Mesothelial cell of epicardium (in vitro differentiated cells): ENCODE measurements at regions not wholly inside any gene's neighbourhood (a gene's known extent, or its start where the extent isn't known, plus 50 kb on each side); places are given as distances from the start of the nearest gene placed in this dataset.

Experiments used
- DNase-seq, 2 experiments: peaks; one replicate each; pipeline ENCODE4 v3.0.0; 2021; ENCODE audit warnings: low spot score in 2 of 2; ENCODE audit not compliant: unreplicated experiment in 2 of 2
- H3K27ac Mint-ChIP-seq: 2 replicates; pipeline ENCODE4 v1.8.0; 2021; ENCODE audit warnings: mixed read lengths
- H3K27me3 Mint-ChIP-seq: 2 replicates; pipeline ENCODE4 v1.8.0; 2021; ENCODE audit warnings: low read depth, mixed read lengths
- H3K36me3 Mint-ChIP-seq: 2 replicates; pipeline ENCODE4 v1.8.0; 2021; ENCODE audit warnings: mixed read lengths
- H3K4me1 Mint-ChIP-seq: 2 replicates; pipeline ENCODE4 v1.8.0; 2021; ENCODE audit warnings: mixed read lengths
- H3K4me3 Mint-ChIP-seq: 2 replicates; pipeline ENCODE4 v1.8.0; 2021; ENCODE audit warnings: mild to moderate bottlenecking, moderate library complexity, mixed read lengths
- H3K9me3 Mint-ChIP-seq: 2 replicates; pipeline ENCODE4 v1.8.0; 2021; ENCODE audit warnings: mixed read lengths
- CTCF ChIP-seq: fragments of 200-600 bp; sonication (generic); IDR thresholded peaks from one replicate; pipeline ENCODE4 v1.5.0; 2021; ENCODE audit warnings: antibody characterized with exemption; ENCODE audit not compliant: unreplicated experiment

- peaks cover 15% of the 10 kb centered on the region for H3K9me3 Mint-ChIP-seq
- DNase-seq = no peak
- no peaks in the 10 kb centered on the region for H3K36me3 Mint-ChIP-seq
- H3K4me1 Mint-ChIP-seq = peaks cover 7% of the 10 kb centered on the region
- H3K27ac Mint-ChIP-seq = no peak overlapping the region
- no peaks in the 10 kb centered on the region for H3K27me3 Mint-ChIP-seq
- no peak overlapping the region for H3K4me3 Mint-ChIP-seq
- no peak for TF ChIP-seq CTCF
Observed at GRCh38 chr1:218646288-218646687, 301.2 kb downstream of the TGFB2 start.

GRCh38 chr1:218656301-218657037 lies 311.3 kb downstream of the TGFB2 start:
- Mint-ChIP-seq H3K27me3 (no peaks in the 10 kb centered on the region), H3K36me3 (no peaks in the 10 kb centered on the region), H3K27ac (no peak overlapping the region), H3K4me1 (peaks cover 36% of the 10 kb centered on the region), H3K9me3 (peaks cover 7% of the 10 kb centered on the region), H3K4me3 (no peak overlapping the region)
- no peak for TF ChIP-seq CTCF
- no peak for DNase-seq

GRCh38 chr1:218658269-218658668 lies 313.1 kb downstream of the TGFB2 start:
- Mint-ChIP-seq H3K36me3 (no peaks in the 10 kb centered on the region), H3K27ac (no peak overlapping the region), H3K27me3 (no peaks in the 10 kb centered on the region), H3K9me3 (peaks cover 3% of the 10 kb centered on the region), H3K4me1 (peaks cover 38% of the 10 kb centered on the region), H3K4me3 (no peak overlapping the region)
- no peak for DNase-seq
- no peak for TF ChIP-seq CTCF

GRCh38 chr1:218658899-218659298 lies 313.8 kb downstream of the TGFB2 start:
- H3K4me3 Mint-ChIP-seq = no peak overlapping the region
- peak overlapping the region; percentile 31 for H3K27ac Mint-ChIP-seq
- no peaks in the 10 kb centered on the region for H3K36me3 Mint-ChIP-seq
- DNase-seq = no peak
- peaks cover 3% of the 10 kb centered on the region for H3K9me3 Mint-ChIP-seq
- no peaks in the 10 kb centered on the region for H3K27me3 Mint-ChIP-seq
- TF ChIP-seq CTCF = no peak
- peaks cover 38% of the 10 kb centered on the region for H3K4me1 Mint-ChIP-seq

GRCh38 chr1:218659911-218660677 lies 315.0 kb downstream of the TGFB2 start:
- no peak for TF ChIP-seq CTCF
- H3K27me3 Mint-ChIP-seq = no peaks in the 10 kb centered on the region
- H3K36me3 Mint-ChIP-seq = no peaks in the 10 kb centered on the region
- H3K27ac Mint-ChIP-seq = peak overlapping the region; percentile 95
- H3K4me3 Mint-ChIP-seq = no peak overlapping the region
- H3K4me1 Mint-ChIP-seq = peaks cover 41% of the 10 kb centered on the region
- no peak for DNase-seq
- peaks cover 3% of the 10 kb centered on the region for H3K9me3 Mint-ChIP-seq
